Coronary artery (tissue), 2 donors: ENCODE measurements at regions not wholly inside any gene's neighbourhood (a gene's known extent, or its start where the extent isn't known, plus 50 kb on each side); places are given as distances from the start of the nearest gene placed in this dataset.

ENCODE experiments used
- DNase-seq: peaks from one replicate; pipeline ENCODE4 v3.0.0-alpha.2; 2017; ENCODE audit warnings: low spot score
- H3K27ac ChIP-seq, 2 donors: fragments of 200-600 bp; sonication (generic); one replicate each; pipeline ENCODE4 v1.5.1; 2016 to 2019
- H3K4me3 ChIP-seq: fragments of 200-600 bp; sonication (generic); 2 replicates; pipeline ENCODE4 v1.5.1; 2016; ENCODE audit warnings: mild to moderate bottlenecking, moderate library complexity
- CTCF ChIP-seq: fragments of 200-600 bp; sonication (generic); IDR thresholded peaks from one replicate; pipeline ENCODE4 v1.5.1; 2019; ENCODE audit warnings: antibody characterized with exemption

- DNase-seq: no peak
- Histone ChIP-seq H3K27ac (no peak overlapping the region), H3K4me3 (no peak overlapping the region)
- TF ChIP-seq CTCF: no peak
Observed at GRCh38 chr2:150681120-150681804, 193.8 kb upstream of the RND3 start.

- TF ChIP-seq CTCF: no peak
- no peak for DNase-seq
Observed at GRCh38 chr2:150679456-150680120, 192.1 kb upstream of the RND3 start.

GRCh38 chr2:150677551-150677950, 190.1 kb upstream of the RND3 start:
- DNase-seq: no peak
- Histone ChIP-seq H3K4me3 (no peak overlapping the region), H3K27ac (no peak overlapping the region)
- no peak for TF ChIP-seq CTCF

More at GRCh38 chr2:150679456-150680120, 192.1 kb upstream of the RND3 start:
- Histone ChIP-seq H3K4me3 (no peak overlapping the region), H3K27ac (no peak overlapping the region)

- TF ChIP-seq CTCF: no peak
- H3K4me3 ChIP-seq: no peak overlapping the region
- H3K27ac ChIP-seq: no peak overlapping the region
- no peak for DNase-seq
Observed at GRCh38 chr2:150676747-150677383, 189.4 kb upstream of the RND3 start.

- no peak for DNase-seq
- TF ChIP-seq CTCF: no peak
- Histone ChIP-seq H3K27ac (no peak overlapping the region), H3K4me3 (no peak overlapping the region)
Observed at GRCh38 chr2:150675807-150676206, 188.3 kb upstream of the RND3 start.

GRCh38 chr2:150674283-150674682, 186.8 kb upstream of the RND3 start:
- DNase-seq: no peak
- no peak overlapping the region for H3K27ac ChIP-seq
- no peak for TF ChIP-seq CTCF
- H3K4me3 ChIP-seq: no peak overlapping the region
